ENCODE measurements at regions not wholly inside any gene's neighbourhood (a gene's known extent, or its start where the extent isn't known, plus 50 kb on each side); places are given as distances from the start of the nearest gene placed in this dataset.

GRCh38 chr1:232873412-232873811, 68.2 kb downstream of the MAP10 start:
- no peak for TF ChIP-seq CTCF (IDR thresholded peaks at IDR 0.05)
- TF ChIP-seq POLR2A (IDR thresholded peaks at IDR 0.05) = no peak

Data from tibial nerve (tissue), 3 donors.